HepG2 (cell line): ENCODE measurements at regions not wholly inside any gene's neighbourhood (a gene's known extent, or its start where the extent isn't known, plus 50 kb on each side); places are given as distances from the start of the nearest gene placed in this dataset.

Experiments
- ATAC-seq: fragments of 200-7000 bp; cut with Tn5 transposase; 3 replicates; pipeline ENCODE4 v1.9.1; 2020; ENCODE audit warnings: mild to moderate bottlenecking, moderate library complexity
- BruUV-seq: library from RNA; stranded (reverse); fragments of 400-500 nt; replicated peaks from 2 replicates; lab custom pipeline; 2021; lab: Mats Ljungman, UMichigan
- CTCF ChIA-PET: fragments of 300-600 bp; formaldehyde crosslinking; extraction: SDS; loops from one replicate; lab custom pipeline; 2021; ENCODE audit warnings: low total read pairs, inconsistent platforms, low intra/inter-chr PET ratio; lab: Yijun Ruan, JAX
- POLR2A ChIA-PET: fragments of 350-600 bp; sonication (Branson Sonifier 250); formaldehyde crosslinking; loops from one replicate; lab custom pipeline; 2020; ENCODE audit warnings: antibody characterized with exemption, inconsistent platforms; lab: Yijun Ruan, JAX
- DNase-seq: peaks from one replicate; pipeline ENCODE4 v3.0.0-alpha.2; 2015; ENCODE audit warnings: low spot score
- FAIRE-seq: peaks from 3 replicates; lab custom pipeline; 2011; peaks lifted over from hg19 to GRCh38; lab: Jason Lieb, UNC
- H2AFZ ChIP-seq: one replicate; pipeline ENCODE4 v1.6.1; 2011; ENCODE audit warnings: low read length, inconsistent platforms
- H3K27ac ChIP-seq: fragments of 300-600 bp; 3 replicates; pipeline ENCODE4 v1.8.0; 2011; ENCODE audit warnings: mixed run types, mild to moderate bottlenecking, mixed read lengths, low read length, inconsistent platforms; ENCODE audit not compliant: insufficient read depth; ENCODE audit errors: extremely low read length
- H3K27me3 ChIP-seq, 2 experiments: fragments of 200-600 bp in 1 of 2; 2 replicates in 1 of 2; 3 replicates in 1 of 2; pipeline versions ENCODE4 v1.6.0 to v1.8.0; 2011; ENCODE audit warnings: low read length in 2 of 2, mild to moderate bottlenecking in 2 of 2, moderate library complexity in 2 of 2, inconsistent platforms in 1 of 2; ENCODE audit not compliant: insufficient read depth in 2 of 2, control insufficient read depth in 1 of 2
- H3K36me3 ChIP-seq, 2 experiments: fragments of 200-600 bp in 1 of 2; replicated peaks in 1 of 2; 2 replicates in 1 of 2; 3 replicates in 1 of 2; pipeline versions ENCODE4 v1.5.1 to v1.8.0; 2011; ENCODE audit warnings: low read length in 2 of 2, inconsistent platforms in 1 of 2; ENCODE audit not compliant: insufficient read depth in 2 of 2, control insufficient read depth in 1 of 2
- H3K4me1 ChIP-seq: 2 replicates; pipeline ENCODE4 v1.5.1; 2012; ENCODE audit warnings: low read length, inconsistent platforms; ENCODE audit not compliant: insufficient read depth
- H3K4me2 ChIP-seq: 2 replicates; pipeline ENCODE4 v1.6.0; 2011; ENCODE audit warnings: low read depth, low read length, inconsistent platforms
- H3K4me3 ChIP-seq, 3 experiments: fragments of 200-600 bp in 1 of 3; sonication (generic), shearing (Covaris generic) in 1 of 3; replicated peaks in 1 of 3; 2 replicates each; pipeline ENCODE4 v1.5.1; 2011 to 2016; ENCODE audit warnings: low read length in 3 of 3, inconsistent platforms in 2 of 3, low read depth in 2 of 3, mild to moderate bottlenecking in 2 of 3, control low read depth in 1 of 3, mixed read lengths in 1 of 3; ENCODE audit not compliant: insufficient read depth in 1 of 3
- H3K79me2 ChIP-seq: one replicate; pipeline ENCODE4 v1.6.1; 2011; ENCODE audit warnings: low read length, inconsistent platforms; ENCODE audit not compliant: insufficient read depth
- H3K9ac ChIP-seq: 2 replicates; pipeline ENCODE4 v1.6.0; 2011; ENCODE audit warnings: mild to moderate bottlenecking, low read depth, low read length, inconsistent platforms; ENCODE audit not compliant: insufficient read depth
- H3K9me3 ChIP-seq: 2 replicates; pipeline ENCODE4 v1.5.1; 2012; ENCODE audit warnings: mild to moderate bottlenecking, low read length
- H4K20me1 ChIP-seq: 2 replicates; pipeline ENCODE4 v1.6.0; 2011; ENCODE audit warnings: inconsistent platforms, mild to moderate bottlenecking, low read length, moderate library complexity; ENCODE audit not compliant: insufficient read depth
- HBP1 ChIP-seq: IDR thresholded peaks from 2 replicates; pipeline ENCODE4 v1.6.1; 2016; ENCODE audit warnings: low read depth, control low read depth
- MATR3 ChIP-seq: sonication (generic); formaldehyde crosslinking; IDR thresholded peaks from 2 replicates; pipeline ENCODE4 v1.4.0; 2020; ENCODE audit warnings: missing genetic modification reagents
- SNAPC5 ChIP-seq: sonication (generic); formaldehyde crosslinking; IDR thresholded peaks from 2 replicates; pipeline ENCODE4 v1.8.1; 2023; ENCODE audit warnings: mild to moderate bottlenecking, missing genetic modification reagents, borderline replicate concordance
- ZNF563 ChIP-seq: sonication (generic); formaldehyde crosslinking; IDR thresholded peaks from 2 replicates; pipeline ENCODE4 v1.8.0; 2022; ENCODE audit warnings: mild to moderate bottlenecking, moderate library complexity, missing genetic modification reagents
- WGBS: methylation state at CpG from one replicate; pipeline ENCODE4 v1.1.6; 2017; ENCODE audit warnings: low lambda C conversion rate; 5-methylcytosine and 5-hydroxymethylcytosine counted together
- in situ Hi-C: cut with HindIII; loops from 2 replicates; pipeline ENCODE4 v1.10.0; 2017; ENCODE audit warnings: low pct_unique_long_range_greater_than_20kb; ENCODE audit not compliant: extremely low pct_ligation_motif_present
- intact Hi-C: fragments of 100-400 bp; cut with micrococcal nuclease; formaldehyde crosslinking; loops from one replicate; pipeline ENCODE4 v1.10.0; 2022; ENCODE audit not compliant: unreplicated experiment
- TF ChIP-seq, protein P1 (sequence below): sonication (generic); formaldehyde crosslinking; IDR thresholded peaks from 2 replicates; pipeline ENCODE4; 2020; ENCODE audit warnings: missing genetic modification reagents, mild to moderate bottlenecking, borderline replicate concordance
- TF ChIP-seq, protein P2 (sequence below): sonication (generic); formaldehyde crosslinking; IDR thresholded peaks from 2 replicates; pipeline ENCODE4 v1.5.0; 2020; ENCODE audit warnings: mild to moderate bottlenecking, missing genetic modification reagents

- Histone ChIP-seq H4K20me1 (no peaks in the 10 kb centered on the region), H3K27ac (no peak overlapping the region), H3K4me2 (no peak overlapping the region), H3K79me2 (no peaks in the 10 kb centered on the region), H3K4me3 (no peak overlapping the region), H3K36me3 (no peaks in the 10 kb centered on the region), H3K4me1 (no peaks in the 10 kb centered on the region), H3K9ac (no peak overlapping the region), H3K27me3 (no peaks in the 10 kb centered on the region), H2AFZ (no peak overlapping the region), H3K9me3 (no peaks in the 10 kb centered on the region)
- TF ChIP-seq HBP1 (no peak), ZNF563 (CRISPR knock-in tag) (no peak)
- ChIA-PET CTCF (no interaction called here), POLR2A (no interaction called here)
- in situ Hi-C loops (no loop called here), intact Hi-C loops (no loop called here)
- ATAC-seq = no peak
- DNase-seq = no peak
- FAIRE-seq = no peak
- WGBS = 22% methylated on average over 4 of the region's 4 CpGs
- BruUV-seq = no TSS peak
Observed at GRCh38 chr3:181886676-181887075, 175.0 kb downstream of the SOX2 start.

GRCh38 chr3:181887685-181888084, 176.0 kb downstream of the SOX2 start:
- H3K9ac ChIP-seq = no peak overlapping the region
- FAIRE-seq (no peak), ATAC-seq (no peak), DNase-seq (no peak)
- no peaks in the 10 kb centered on the region for H3K27me3 ChIP-seq
- intact Hi-C loops (no loop called here), in situ Hi-C loops (no loop called here)
- H3K4me3 ChIP-seq = no peak overlapping the region
- no peaks in the 10 kb centered on the region for H3K79me2 ChIP-seq
- H2AFZ ChIP-seq = no peak overlapping the region
- CTCF ChIA-PET = no interaction called here
- no peaks in the 10 kb centered on the region for H3K4me1 ChIP-seq
- no peaks in the 10 kb centered on the region for H4K20me1 ChIP-seq
- H3K27ac ChIP-seq = no peak overlapping the region
- BruUV-seq = no TSS peak
- 6% methylated on average over 1 of the region's 1 CpG for WGBS
- POLR2A ChIA-PET = no interaction called here
- H3K9me3 ChIP-seq = no peaks in the 10 kb centered on the region
- H3K36me3 ChIP-seq = no peaks in the 10 kb centered on the region
- H3K4me2 ChIP-seq = no peak overlapping the region
- TF ChIP-seq SNAPC5 (CRISPR knock-in tag) (no peak), MATR3 (no peak)
- TF ChIP-seq, protein P1, sequence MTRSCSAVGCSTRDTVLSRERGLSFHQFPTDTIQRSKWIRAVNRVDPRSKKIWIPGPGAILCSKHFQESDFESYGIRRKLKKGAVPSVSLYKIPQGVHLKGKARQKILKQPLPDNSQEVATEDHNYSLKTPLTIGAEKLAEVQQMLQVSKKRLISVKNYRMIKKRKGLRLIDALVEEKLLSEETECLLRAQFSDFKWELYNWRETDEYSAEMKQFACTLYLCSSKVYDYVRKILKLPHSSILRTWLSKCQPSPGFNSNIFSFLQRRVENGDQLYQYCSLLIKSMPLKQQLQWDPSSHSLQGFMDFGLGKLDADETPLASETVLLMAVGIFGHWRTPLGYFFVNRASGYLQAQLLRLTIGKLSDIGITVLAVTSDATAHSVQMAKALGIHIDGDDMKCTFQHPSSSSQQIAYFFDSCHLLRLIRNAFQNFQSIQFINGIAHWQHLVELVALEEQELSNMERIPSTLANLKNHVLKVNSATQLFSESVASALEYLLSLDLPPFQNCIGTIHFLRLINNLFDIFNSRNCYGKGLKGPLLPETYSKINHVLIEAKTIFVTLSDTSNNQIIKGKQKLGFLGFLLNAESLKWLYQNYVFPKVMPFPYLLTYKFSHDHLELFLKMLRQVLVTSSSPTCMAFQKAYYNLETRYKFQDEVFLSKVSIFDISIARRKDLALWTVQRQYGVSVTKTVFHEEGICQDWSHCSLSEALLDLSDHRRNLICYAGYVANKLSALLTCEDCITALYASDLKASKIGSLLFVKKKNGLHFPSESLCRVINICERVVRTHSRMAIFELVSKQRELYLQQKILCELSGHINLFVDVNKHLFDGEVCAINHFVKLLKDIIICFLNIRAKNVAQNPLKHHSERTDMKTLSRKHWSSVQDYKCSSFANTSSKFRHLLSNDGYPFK (CRISPR knock-in tag) = no peak
- TF ChIP-seq, protein P2, sequence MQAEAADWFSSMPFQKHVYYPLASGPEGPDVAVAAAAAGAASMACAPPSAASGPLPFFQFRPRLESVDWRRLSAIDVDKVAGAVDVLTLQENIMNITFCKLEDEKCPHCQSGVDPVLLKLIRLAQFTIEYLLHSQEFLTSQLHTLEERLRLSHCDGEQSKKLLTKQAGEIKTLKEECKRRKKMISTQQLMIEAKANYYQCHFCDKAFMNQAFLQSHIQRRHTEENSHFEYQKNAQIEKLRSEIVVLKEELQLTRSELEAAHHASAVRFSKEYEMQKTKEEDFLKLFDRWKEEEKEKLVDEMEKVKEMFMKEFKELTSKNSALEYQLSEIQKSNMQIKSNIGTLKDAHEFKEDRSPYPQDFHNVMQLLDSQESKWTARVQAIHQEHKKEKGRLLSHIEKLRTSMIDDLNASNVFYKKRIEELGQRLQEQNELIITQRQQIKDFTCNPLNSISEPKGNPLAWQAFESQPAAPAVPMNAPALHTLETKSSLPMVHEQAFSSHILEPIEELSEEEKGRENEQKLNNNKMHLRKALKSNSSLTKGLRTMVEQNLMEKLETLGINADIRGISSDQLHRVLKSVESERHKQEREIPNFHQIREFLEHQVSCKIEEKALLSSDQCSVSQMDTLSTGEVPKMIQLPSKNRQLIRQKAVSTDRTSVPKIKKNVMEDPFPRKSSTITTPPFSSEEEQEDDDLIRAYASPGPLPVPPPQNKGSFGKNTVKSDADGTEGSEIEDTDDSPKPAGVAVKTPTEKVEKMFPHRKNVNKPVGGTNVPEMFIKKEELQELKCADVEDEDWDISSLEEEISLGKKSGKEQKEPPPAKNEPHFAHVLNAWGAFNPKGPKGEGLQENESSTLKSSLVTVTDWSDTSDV (CRISPR knock-in tag) = no peak
